Retinal pigment epithelial cell (primary cell): ENCODE measurements at regions not wholly inside any gene's neighbourhood (a gene's known extent, or its start where the extent isn't known, plus 50 kb on each side); places are given as distances from the start of the nearest gene placed in this dataset.

Source experiments
- DNase-seq: peaks from one replicate; pipeline ENCODE4 v3.0.0-alpha.2; 2010; ENCODE audit warnings: low read depth
- H3K4me3 ChIP-seq: 2 replicates; pipeline ENCODE4 v1.5.1; 2011; ENCODE audit warnings: mild to moderate bottlenecking, low read length, control low read depth, moderate library complexity
- TF ChIP-seq, protein P1 (sequence below): conservative IDR thresholded peaks from 2 replicates; pipeline ENCODE4 v1.5.1; 2011; ENCODE audit warnings: low read depth, low read length, control low read depth, inconsistent platforms

DNA sequence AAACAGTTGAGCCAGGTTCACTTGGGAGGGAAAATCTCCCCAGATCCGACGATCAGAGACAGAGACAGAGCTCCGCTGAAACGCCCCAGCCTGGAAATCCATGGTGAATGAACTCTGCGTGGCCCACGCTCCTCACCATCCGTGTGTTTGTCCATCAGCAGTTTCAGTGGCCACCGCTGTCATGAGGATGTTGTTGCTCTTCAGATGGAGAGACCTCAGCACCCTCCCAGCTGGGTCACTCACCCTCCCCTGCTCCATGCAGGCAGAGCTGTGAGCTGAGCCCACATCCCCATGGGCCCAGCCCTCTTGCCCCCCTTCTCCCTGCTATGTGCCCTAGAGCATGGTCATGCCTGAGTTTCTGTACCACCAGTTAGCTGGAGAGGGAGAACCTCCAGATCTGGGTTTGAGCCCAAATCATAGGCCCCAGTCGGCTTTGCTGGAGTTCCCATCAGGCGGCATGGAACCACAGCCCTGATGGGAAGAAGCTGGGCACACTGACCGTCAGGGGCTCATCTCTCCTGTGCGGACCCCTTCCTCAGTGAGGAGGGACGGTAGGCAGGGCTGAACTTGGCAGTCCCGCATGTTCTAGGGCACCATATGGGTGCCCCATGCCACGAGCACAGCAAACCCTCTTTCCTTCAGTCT lies 154.4 kb upstream of the COL5A1 start:
- TF ChIP-seq, protein P1, sequence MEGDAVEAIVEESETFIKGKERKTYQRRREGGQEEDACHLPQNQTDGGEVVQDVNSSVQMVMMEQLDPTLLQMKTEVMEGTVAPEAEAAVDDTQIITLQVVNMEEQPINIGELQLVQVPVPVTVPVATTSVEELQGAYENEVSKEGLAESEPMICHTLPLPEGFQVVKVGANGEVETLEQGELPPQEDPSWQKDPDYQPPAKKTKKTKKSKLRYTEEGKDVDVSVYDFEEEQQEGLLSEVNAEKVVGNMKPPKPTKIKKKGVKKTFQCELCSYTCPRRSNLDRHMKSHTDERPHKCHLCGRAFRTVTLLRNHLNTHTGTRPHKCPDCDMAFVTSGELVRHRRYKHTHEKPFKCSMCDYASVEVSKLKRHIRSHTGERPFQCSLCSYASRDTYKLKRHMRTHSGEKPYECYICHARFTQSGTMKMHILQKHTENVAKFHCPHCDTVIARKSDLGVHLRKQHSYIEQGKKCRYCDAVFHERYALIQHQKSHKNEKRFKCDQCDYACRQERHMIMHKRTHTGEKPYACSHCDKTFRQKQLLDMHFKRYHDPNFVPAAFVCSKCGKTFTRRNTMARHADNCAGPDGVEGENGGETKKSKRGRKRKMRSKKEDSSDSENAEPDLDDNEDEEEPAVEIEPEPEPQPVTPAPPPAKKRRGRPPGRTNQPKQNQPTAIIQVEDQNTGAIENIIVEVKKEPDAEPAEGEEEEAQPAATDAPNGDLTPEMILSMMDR: no peak
- DNase-seq: no peak
- H3K4me3 ChIP-seq: no peak overlapping the region

DNA sequence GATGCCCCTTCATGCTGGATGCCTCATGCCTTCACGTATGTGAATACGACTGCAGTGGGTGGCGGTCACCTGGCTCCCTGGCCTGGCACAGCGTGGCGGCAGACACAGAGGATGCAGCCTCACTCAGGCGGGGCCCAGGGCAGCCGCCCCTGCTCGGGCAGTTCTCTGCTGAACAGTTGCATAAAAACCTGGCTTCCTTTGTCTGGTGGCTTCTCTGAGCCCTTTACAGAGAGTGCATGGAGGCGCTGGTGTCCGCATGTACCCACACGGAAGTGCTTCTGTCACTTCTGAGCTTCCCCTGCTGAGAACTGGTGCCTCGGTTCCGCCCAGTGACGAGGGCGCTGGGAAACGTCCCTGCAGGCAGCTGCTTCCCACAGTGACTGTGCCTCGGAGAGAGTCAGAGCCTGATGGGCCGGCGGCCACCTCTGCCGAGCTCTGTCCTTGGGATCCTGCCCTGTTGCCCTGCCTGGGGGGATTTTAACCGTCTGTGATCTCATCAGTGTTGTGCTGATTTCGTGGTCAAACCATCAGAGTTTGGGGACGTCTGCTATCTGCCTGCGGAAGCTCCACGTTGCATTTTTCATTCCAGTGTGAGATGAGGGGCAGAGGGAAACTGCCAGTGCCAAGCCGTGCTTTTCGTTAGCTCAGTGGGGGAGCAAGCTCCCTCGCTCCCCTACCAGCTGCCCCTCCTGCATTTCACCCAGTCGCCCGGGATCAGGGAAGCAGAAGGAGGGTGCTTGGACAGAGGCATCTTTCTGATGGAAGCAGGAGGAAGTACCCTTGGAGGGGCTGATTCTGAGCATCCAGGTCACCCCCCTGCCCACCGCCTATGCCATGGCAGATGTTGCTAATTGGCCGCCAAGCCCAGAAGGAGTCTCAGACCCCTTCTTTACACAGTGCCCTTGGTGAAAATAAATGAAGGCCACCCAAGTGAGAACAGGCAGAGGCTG lies 153.0 kb upstream of the COL5A1 start:
- DNase-seq: no peak
- TF ChIP-seq, protein P1: no peak

DNA sequence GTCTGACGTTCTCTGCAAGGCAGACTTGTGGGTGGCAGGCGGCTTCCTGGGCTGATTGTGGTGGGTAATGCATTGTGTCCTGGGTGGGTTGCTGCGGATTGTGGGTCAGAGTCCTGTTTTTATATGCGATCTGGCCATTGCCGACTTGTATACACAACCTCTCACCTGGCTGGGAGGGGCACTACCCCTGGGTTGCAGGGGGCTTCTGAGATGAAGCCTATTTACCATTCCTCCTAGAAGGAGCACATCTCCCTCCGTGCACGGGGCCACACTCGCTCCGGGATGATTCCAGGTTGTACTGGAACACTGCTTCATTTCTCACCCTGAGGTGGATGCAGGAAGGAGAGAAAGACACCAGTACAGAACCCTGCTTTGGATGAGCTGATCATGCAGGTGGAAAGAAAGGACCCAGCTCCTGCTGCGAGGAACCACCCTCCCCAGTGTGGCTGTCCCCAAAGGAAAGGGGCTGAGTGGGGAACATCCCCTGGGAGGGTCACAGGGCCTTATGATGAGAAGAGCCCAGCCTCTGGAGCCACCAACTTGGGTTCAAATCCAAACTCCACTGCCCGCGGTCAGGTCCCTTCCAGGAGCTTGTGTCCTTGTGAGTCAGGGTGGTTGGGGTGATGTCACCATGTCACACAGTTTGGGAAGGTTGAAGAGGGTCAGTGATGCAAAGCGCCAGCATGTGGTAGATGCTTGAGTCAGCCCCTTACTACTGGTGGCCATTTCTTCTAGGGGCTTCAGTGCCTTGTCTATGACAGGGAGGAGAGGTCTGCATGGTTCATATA lies 151.8 kb upstream of the COL5A1 start:
- DNase-seq: no peak
- TF ChIP-seq, protein P1: no peak
- no peak overlapping the region for H3K4me3 ChIP-seq

More for the DNA sequence above, 153.0 kb upstream of the COL5A1 start:
- H3K4me3 ChIP-seq: no peak overlapping the region

DNA sequence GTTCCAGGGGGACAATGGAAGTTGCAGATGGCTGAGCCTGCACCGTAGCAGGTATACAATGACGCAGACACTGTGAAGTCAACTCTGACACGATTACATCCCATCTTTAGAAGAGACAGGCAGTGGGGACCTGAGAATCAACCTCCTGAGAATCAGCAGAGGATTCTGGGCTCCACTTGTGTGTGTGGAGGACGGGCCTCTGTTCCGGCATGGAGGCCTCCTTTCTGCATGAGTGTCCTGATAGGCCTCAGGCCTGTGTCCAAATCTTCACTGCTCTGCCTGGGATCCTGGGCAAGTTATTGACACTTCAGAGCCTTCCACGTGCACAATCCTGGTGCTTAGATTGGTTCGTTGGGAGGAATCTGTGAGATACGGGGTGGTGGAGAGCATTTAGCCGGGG lies 151.2 kb upstream of the COL5A1 start:
- DNase-seq: no peak
- no peak overlapping the region for H3K4me3 ChIP-seq
- TF ChIP-seq, protein P1: no peak

DNA sequence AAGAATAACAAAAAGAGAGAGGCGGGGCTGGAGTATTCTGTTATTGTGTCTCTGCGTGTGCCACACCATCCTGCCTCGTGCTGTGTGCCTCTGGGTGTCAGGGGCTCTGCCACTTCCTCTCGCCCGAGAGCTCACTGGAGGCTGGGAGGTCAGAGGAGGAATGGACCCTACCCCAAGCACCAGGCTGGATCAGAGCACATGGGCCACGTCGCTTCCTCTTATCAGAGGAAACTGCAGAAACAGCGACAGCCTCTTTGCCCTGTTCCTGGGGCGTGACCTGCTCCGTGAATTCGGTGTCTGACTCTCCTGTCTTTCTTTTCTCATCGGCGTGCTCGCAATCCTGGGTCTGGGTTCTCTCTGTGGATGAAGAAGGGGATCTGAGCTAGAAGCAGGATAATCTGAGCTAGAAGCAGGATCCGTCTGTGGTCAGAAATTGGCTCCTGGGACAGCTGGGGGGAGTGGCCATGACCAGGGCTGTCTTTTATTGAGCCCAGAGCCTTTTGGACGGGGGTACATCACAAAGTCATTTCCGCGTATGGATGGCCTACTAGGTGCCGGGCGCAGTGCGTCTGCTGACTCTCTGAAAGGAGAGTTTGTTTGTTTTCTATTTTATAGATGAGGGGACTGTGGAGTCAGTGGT lies 150.3 kb upstream of the COL5A1 start:
- no peak overlapping the region for H3K4me3 ChIP-seq
- DNase-seq: no peak
- TF ChIP-seq, protein P1: no peak

DNA sequence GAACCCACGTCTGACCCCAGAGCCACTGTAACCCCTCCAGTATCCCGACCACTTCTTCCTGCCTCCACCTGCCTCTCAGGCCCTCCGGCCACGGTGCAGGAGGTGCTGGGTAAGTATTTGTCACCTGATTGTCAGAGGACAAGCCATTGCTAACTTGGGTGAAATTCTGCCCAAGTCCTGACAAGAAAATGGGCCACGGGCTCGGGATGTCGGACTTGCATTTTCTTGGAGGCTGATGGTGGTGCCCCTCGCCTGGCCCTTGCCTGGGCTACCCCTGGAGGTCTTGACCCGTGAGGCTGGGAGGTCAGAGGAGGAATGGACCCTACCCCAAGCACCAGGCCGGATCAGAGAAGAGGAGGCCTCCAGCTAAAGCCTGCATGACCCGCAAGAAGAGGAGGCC lies 149.7 kb upstream of the COL5A1 start:
- H3K4me3 ChIP-seq: no peak overlapping the region
- DNase-seq: no peak
- TF ChIP-seq, protein P1: no peak
